HG02759 (cell line): ENCODE measurements at regions not wholly inside any gene's neighbourhood (a gene's known extent, or its start where the extent isn't known, plus 50 kb on each side); places are given as distances from the start of the nearest gene placed in this dataset.

Source experiments
- ATAC-seq: cut with Tn5 transposase; IDR thresholded peaks from one replicate; pipeline ENCODE4 v1.9.1; 2021; ENCODE audit warnings: mild to moderate bottlenecking, moderate library complexity; ENCODE audit not compliant: unreplicated experiment

- ATAC-seq = no peak
Observed at GRCh38 chr20:11324990-11325389, 592.7 kb upstream of the BTBD3 start.

DNA sequence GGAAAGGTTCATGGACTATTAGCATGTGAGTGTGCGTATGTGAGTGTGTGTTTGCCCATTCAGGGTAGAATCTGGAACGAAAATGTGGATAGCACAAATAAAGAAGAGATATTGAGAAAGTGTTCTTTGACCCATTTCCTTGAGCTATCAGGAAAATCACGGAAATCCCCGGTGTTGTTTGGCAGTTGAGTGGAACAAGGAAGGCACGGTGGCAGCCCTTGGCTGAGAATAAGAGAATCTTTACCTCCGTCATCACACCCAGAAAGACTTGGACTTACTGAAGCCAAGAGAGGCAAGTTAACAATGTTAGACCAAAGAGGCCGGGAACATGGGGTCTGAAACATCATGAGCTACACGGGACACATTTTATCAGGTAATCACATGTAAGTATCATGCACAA, 588.9 kb upstream of the BTBD3 start:
- ATAC-seq = no peak

- ATAC-seq = no peak
Observed at GRCh38 chr20:11329271-11329670, 588.4 kb upstream of the BTBD3 start.

- no peak for ATAC-seq
Observed at GRCh38 chr20:11331096-11331495, 586.6 kb upstream of the BTBD3 start.

GRCh38 chr20:11332381-11332780, 585.3 kb upstream of the BTBD3 start:
- ATAC-seq = no peak

- ATAC-seq = no peak
Observed at GRCh38 chr20:11333634-11334033, 584.1 kb upstream of the BTBD3 start.

DNA sequence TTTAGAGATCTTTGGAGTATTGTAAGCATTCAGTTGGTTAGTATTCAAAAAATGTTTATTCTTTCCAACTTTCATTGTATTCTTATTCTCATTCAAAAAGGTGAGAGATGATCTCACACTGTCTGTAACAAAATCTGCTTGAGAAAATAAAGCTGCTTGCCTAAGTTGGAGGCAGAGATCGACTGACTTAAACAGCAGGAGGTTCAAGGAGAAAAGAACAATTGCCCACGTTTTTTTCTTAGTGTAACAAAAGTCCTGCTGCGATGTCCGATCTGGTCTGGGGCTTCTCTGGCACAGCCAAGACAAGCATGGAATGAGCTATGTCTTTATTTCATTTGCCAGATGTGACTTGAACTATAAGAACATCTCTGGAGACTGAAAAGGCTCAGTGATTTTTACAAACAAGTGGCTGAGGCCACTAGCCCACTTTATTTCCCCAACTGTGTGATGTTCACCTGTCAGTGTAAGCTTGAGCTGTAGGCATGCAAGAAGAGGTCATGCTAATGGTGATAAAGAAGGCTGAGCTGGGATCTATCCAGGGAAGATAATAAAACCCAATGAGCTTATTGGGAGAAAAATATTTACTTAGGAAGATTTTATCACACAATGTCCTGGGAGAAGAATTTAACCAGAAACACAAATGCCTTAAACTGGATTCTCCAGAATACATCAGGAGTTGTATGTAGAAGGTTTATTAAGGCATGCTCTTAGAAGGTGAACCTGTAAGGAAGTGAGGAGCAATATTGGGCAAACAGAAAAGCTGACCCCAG, 580.1 kb upstream of the BTBD3 start:
- no peak for ATAC-seq

- no peak for ATAC-seq
Observed at GRCh38 chr20:11338496-11339306, 579.0 kb upstream of the BTBD3 start.

DNA sequence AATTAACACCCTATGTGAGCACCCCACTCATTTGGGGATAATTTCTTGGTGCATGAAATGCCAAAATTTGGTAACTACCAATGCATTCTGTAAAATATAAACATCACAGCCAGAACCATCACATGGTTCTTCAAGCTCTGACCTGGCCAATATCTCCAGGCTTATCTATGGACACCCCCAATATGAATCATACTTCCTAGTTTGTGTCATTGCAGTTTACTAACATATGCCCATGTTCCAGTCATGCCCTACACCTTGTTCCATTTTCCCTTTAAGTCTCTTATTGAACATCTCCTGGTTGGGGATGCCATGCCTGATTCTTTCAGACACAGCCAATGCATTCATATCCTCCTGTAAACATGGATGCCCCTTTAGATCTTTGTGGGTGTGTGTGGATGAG, 572.8 kb upstream of the BTBD3 start:
- no peak for ATAC-seq

DNA sequence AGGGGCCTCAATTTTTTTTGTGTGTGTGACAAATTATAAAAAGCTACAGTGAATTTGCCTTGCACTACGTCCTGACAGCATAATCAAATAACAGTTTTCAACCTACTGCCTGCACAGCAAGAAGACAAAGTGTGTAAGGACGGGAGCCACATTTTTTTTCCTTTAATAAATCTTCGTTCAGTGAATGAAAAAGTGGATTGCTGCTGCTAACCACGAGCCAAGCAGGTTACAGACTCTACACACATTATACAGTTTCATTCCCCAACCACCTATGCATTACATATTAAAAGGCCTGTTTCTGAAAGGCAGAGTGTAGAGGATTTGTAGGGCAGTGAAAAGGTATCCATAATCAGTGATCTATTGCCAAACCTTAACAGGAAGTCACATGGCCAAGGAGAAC, 570.0 kb upstream of the BTBD3 start:
- ATAC-seq = no peak

DNA sequence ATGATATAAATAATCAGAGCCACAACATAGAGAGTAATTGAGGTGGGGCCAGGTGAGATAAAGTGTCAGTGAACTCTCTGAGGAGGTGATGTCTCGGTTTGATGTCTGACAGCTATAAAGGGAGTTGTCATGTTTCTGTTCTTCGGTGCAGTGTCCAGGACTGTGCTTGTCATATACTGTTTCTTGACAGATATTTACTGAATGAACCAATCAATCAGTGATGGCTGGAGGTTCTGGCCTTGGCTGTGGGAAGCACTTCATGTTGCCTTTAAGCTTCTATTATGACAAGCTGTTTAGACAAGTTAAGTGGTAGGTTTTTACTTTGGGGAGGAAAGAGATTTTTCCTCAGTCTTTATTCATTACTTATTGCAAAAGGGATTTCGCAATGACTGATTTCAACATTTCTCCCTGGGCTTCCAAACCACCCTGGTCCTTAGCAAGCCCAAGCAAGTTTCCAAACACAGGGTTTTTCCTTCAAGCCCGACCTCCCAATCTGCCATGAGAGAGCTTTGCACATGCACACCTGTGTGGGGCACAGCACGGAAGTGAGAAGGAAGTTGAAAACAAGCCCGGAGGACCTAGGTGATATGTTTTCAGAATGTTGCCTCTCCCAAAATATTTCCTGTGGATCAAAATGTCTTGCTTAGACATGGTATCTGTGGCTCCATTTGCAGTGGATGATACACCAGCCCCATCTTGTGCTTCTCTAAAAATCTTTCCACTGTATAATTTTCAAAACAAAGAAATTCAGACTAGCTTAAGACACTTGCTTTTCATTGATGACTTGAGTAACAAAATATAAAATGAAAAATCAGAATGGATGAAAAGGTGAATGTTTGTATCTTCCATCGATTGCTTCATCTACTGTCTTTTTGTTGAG, 567.3 kb upstream of the BTBD3 start:
- no peak for ATAC-seq

DNA sequence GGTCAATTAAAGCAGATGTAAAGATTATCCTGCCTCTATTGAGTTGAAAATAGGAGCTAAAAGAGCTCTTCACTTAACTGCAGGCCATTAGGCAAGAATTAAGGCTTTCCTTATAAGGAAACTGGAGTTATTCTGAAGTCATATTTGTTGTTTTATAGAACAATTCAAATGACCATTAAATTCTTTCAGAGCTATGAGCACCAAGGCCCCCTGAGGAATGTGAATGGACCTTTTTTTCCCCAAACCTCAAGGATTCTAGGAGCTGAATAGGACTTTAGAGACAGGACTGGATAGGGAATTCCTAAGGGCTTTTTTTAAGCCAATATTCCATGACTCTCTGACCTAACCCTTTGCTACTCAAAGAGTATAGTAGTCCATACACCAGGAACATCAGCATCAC, 565.7 kb upstream of the BTBD3 start:
- ATAC-seq = no peak

DNA sequence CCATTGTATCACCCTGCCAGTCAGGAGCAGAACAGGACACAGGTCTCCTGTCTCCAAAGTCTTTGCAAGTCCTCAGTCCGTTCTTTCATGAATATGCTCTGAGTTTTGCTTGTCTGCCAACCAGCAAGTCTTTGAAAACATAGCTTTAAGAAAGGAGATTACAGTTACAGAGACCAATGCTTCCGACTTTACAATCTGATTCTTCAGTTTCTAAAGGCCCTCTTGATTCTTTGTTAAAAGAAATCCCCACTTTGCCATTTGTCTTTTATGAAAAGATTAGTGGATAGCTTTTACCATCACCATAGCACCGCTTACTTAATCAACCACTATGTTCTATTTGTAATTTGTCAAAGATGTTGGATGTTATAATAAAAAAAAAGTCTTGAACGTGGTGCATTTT, 562.8 kb upstream of the BTBD3 start:
- ATAC-seq = no peak

GRCh38 chr20:11355345-11355744, 562.3 kb upstream of the BTBD3 start:
- no peak for ATAC-seq

DNA sequence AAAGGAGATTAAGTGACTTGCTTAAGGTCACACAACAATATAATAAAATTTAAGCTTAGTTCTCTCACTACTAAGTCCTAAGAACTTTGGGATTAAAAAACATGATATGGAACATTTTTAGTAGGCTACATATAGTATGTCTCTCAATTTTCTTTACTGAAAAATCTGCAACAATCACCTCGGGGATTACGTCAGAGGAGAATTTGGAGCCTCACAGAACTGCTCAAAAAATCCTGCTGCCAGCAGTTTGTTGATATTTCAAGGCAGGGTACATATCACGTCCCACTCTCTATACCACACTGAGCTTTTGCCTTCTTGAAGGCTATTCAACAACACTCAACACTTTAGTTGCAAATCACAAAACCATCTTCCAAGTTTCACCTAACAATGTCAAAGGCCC, 561.6 kb upstream of the BTBD3 start:
- no peak for ATAC-seq

DNA sequence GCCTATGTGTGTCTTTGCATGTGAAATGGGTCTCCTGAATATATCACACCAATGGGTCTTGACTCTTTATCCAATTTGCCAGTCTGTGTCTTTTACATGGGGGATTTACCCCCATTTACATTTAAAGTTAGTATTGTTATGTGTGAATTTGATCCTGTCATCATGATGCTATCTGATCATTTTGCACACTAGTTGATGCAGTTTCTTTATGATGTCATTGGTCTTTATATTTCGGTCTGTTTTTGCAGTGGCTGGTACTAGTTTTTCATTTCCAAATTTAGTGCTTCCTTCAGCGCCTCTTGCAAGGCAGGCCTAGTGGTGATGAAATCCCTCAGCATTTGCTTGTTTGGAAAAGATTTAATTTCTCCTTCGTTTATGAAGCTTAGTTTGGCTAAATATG, 555.2 kb upstream of the BTBD3 start:
- no peak for ATAC-seq

DNA sequence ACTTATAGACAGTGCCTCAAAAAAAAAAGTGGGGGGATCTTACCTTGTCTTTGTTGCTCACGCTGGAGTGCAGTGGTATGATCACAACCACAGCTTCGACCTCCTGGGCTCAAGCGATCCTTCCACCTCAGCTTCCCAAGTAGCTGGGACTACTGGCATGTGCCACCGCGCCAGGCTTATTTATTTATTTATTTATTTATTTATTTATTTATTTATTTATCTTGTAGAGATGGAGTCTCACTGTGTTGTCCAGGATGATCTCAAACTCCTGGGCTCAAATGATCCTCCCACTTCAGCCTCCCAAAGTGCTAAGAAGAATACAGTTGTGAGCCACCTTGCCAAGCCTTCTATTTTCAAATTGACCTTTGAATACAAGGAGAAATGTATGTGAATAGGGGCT, 553.0 kb upstream of the BTBD3 start:
- no peak for ATAC-seq

DNA sequence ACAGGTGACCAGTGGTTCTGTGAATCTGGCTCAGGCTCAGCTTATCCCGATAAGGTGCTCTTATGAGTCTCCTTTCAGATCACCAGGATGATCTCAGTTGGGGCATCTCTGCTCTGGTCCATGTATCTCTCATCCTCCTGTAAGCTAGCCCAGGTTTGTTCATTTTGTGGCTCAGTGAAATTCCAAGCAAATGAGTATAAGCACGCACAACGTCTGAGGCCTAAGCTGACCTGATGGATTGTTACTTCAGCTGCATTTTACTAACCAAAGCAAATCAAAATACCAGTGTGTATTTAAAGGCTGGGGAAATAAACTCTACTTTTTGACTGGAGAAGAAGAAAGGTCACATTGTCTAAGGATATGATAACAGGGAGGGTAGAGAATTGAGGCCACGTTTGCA, 551.0 kb upstream of the BTBD3 start:
- no peak for ATAC-seq

- no peak for ATAC-seq
Observed at GRCh38 chr20:11368499-11368898, 549.2 kb upstream of the BTBD3 start.

GRCh38 chr20:11368965-11369711, 548.6 kb upstream of the BTBD3 start:
- ATAC-seq = no peak

GRCh38 chr20:11371831-11372230, 545.9 kb upstream of the BTBD3 start:
- no peak for ATAC-seq
